DOHH2 (cell line): ENCODE measurements at regions not wholly inside any gene's neighbourhood (a gene's known extent, or its start where the extent isn't known, plus 50 kb on each side); places are given as distances from the start of the nearest gene placed in this dataset.

Experiments used
- EZH2phosphoT487 ChIP-seq: fragments of 200-600 bp; sonication (generic); IDR thresholded peaks from 2 replicates; pipeline ENCODE4 v1.6.1; 2017; ENCODE audit warnings: borderline replicate concordance, mild to moderate bottlenecking, antibody characterized with exemption, low read length, moderate library complexity, mixed read lengths
- TF ChIP-seq, protein P1 (sequence below): fragments of 200-600 bp; sonication (generic); IDR thresholded peaks from one replicate; pipeline ENCODE4 v1.5.1; 2014; ENCODE audit warnings: antibody characterized with exemption, mild to moderate bottlenecking, low read depth, low read length; ENCODE audit not compliant: poor library complexity, severe bottlenecking

GRCh38 chr20:24350923-24351368, 118.5 kb upstream of the SYNDIG1 start:
- TF ChIP-seq, protein P1, sequence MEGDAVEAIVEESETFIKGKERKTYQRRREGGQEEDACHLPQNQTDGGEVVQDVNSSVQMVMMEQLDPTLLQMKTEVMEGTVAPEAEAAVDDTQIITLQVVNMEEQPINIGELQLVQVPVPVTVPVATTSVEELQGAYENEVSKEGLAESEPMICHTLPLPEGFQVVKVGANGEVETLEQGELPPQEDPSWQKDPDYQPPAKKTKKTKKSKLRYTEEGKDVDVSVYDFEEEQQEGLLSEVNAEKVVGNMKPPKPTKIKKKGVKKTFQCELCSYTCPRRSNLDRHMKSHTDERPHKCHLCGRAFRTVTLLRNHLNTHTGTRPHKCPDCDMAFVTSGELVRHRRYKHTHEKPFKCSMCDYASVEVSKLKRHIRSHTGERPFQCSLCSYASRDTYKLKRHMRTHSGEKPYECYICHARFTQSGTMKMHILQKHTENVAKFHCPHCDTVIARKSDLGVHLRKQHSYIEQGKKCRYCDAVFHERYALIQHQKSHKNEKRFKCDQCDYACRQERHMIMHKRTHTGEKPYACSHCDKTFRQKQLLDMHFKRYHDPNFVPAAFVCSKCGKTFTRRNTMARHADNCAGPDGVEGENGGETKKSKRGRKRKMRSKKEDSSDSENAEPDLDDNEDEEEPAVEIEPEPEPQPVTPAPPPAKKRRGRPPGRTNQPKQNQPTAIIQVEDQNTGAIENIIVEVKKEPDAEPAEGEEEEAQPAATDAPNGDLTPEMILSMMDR, result no peak
- TF ChIP-seq EZH2phosphoT487, result no peak
